ENCODE measurements at regions not wholly inside any gene's neighbourhood (a gene's known extent, or its start where the extent isn't known, plus 50 kb on each side); places are given as distances from the start of the nearest gene placed in this dataset.

GRCh38 chr14:25436906-25437305, 387.0 kb upstream of the STXBP6 start:
- H2AFZ ChIP-seq (ENCODE audit: low read depth, low read length), result no peak overlapping the region
- dilution Hi-C loops (cut with MboI; ENCODE audit: extremely low pct_ligation_motif_present, low sequenced_read_pairs), result no loop called here
- H4K20me1 ChIP-seq (replicated peaks; ENCODE audit: control insufficient read depth, extremely low read depth, insufficient read depth, low read length), result no peaks in the 10 kb centered on the region
- no peak overlapping the region for H3K4me3 ChIP-seq (replicated peaks in 1 of 3; ENCODE audit: insufficient read depth in 1 of 3, low read depth in 1 of 3, low read length in 3 of 3)
- no peak overlapping the region for H3K9ac ChIP-seq (replicated peaks; ENCODE audit: extremely low read depth, insufficient read depth, low read length)
- ChIA-PET CTCF (no interaction called here), POLR2A (no interaction called here)
- intact Hi-C loops (cut with micrococcal nuclease), result no loop called here
- DNase-seq (ENCODE audit: low read depth, low spot score) (no peak), FAIRE-seq (no peak)
- H3K9me1 ChIP-seq (replicated peaks; ENCODE audit: control insufficient read depth, extremely low read depth, insufficient read depth, low read length), result no peaks in the 10 kb centered on the region
- no peaks in the 10 kb centered on the region for H3K4me1 ChIP-seq (ENCODE audit: control insufficient read depth, extremely low read depth, insufficient read depth, low read length)
- H3K27ac ChIP-seq (ENCODE audit: insufficient read depth, low read depth, low read length), result no peak overlapping the region
- no peak overlapping the region for H3K4me2 ChIP-seq (ENCODE audit: insufficient read depth, low read length)
- H3K27me3 ChIP-seq (ENCODE audit: control insufficient read depth in 2 of 2, insufficient read depth in 2 of 2, low read length in 2 of 2), result no peaks in the 10 kb centered on the region
- BruUV-seq (replicated peaks), result no TSS peak
- H3K36me3 ChIP-seq (ENCODE audit: control insufficient read depth in 2 of 2, extremely low read depth in 1 of 2, insufficient read depth in 2 of 2, low read length in 2 of 2), result no peaks in the 10 kb centered on the region
- no peaks in the 10 kb centered on the region for H3K9me3 ChIP-seq (replicated peaks; ENCODE audit: control insufficient read depth, insufficient read depth, low read length)
- H3K79me2 ChIP-seq (ENCODE audit: control insufficient read depth, insufficient read depth, low read length), result no peaks in the 10 kb centered on the region
- TF ChIP-seq JUN (IDR thresholded peaks at IDR 0.05; ENCODE audit: borderline replicate concordance, insufficient read depth, insufficient read length, low read depth) (no peak), EZH2 (IDR thresholded peaks at IDR 0.05; ENCODE audit: borderline replicate concordance, low read depth, low read length, severe bottlenecking) (no peak), FOS (IDR thresholded peaks at IDR 0.05; ENCODE audit: borderline replicate concordance, insufficient read depth, low read length) (no peak)

- Histone ChIP-seq H3K9me1 (replicated peaks; ENCODE audit: control insufficient read depth, extremely low read depth, insufficient read depth, low read length) (no peaks in the 10 kb centered on the region), H3K4me3 (replicated peaks in 1 of 3; ENCODE audit: insufficient read depth in 1 of 3, low read depth in 1 of 3, low read length in 3 of 3) (no peak overlapping the region), H3K79me2 (ENCODE audit: control insufficient read depth, insufficient read depth, low read length) (no peaks in the 10 kb centered on the region), H4K20me1 (replicated peaks; ENCODE audit: control insufficient read depth, extremely low read depth, insufficient read depth, low read length) (no peaks in the 10 kb centered on the region), H3K36me3 (ENCODE audit: control insufficient read depth in 2 of 2, extremely low read depth in 1 of 2, insufficient read depth in 2 of 2, low read length in 2 of 2) (no peaks in the 10 kb centered on the region), H3K4me1 (ENCODE audit: control insufficient read depth, extremely low read depth, insufficient read depth, low read length) (no peaks in the 10 kb centered on the region), H2AFZ (ENCODE audit: low read depth, low read length) (no peak overlapping the region), H3K27ac (ENCODE audit: insufficient read depth, low read depth, low read length) (no peak overlapping the region), H3K27me3 (ENCODE audit: control insufficient read depth in 2 of 2, insufficient read depth in 2 of 2, low read length in 2 of 2) (no peaks in the 10 kb centered on the region), H3K4me2 (ENCODE audit: insufficient read depth, low read length) (no peak overlapping the region), H3K9ac (replicated peaks; ENCODE audit: extremely low read depth, insufficient read depth, low read length) (no peak overlapping the region), H3K9me3 (replicated peaks; ENCODE audit: control insufficient read depth, insufficient read depth, low read length) (no peaks in the 10 kb centered on the region)
- DNase-seq (ENCODE audit: low read depth, low spot score), result no peak
- dilution Hi-C loops (cut with MboI; ENCODE audit: extremely low pct_ligation_motif_present, low sequenced_read_pairs), result no loop called here
- TF ChIP-seq CTCF (IDR thresholded peaks at IDR 0.05; ENCODE audit: extremely low read depth in 1 of 2, insufficient read depth in 1 of 2, low read depth in 1 of 2, low read length in 2 of 2), result no peak
- no peak for TF ChIP-seq POLR2A (IDR thresholded peaks at IDR 0.05; ENCODE audit: low read depth, low read length)
- no peak for TF ChIP-seq FOS (IDR thresholded peaks at IDR 0.05; ENCODE audit: borderline replicate concordance, insufficient read depth, low read length)
- TF ChIP-seq GATA2 (IDR thresholded peaks at IDR 0.05; ENCODE audit: insufficient read depth, insufficient read length, low read depth, low read length), result no peak
- no peak for TF ChIP-seq JUN (IDR thresholded peaks at IDR 0.05; ENCODE audit: borderline replicate concordance, insufficient read depth, insufficient read length, low read depth)
- no peak for TF ChIP-seq EZH2 (IDR thresholded peaks at IDR 0.05; ENCODE audit: borderline replicate concordance, low read depth, low read length, severe bottlenecking)
- no peak for TF ChIP-seq POLR2AphosphoS5 (IDR thresholded peaks at IDR 0.05; ENCODE audit: insufficient read depth, low read depth, low read length)
- no peak for TF ChIP-seq MAX (IDR thresholded peaks at IDR 0.05; ENCODE audit: insufficient read depth, insufficient read length)
- no peak for TF ChIP-seq MYC (IDR thresholded peaks at IDR 0.05; ENCODE audit: low read depth, low read length)
- ChIA-PET CTCF (no interaction called here), POLR2A (no interaction called here)
- no TSS peak for BruUV-seq (replicated peaks)
- intact Hi-C loops (cut with micrococcal nuclease), result no loop called here
- FAIRE-seq, result no peak
Observed at GRCh38 chr14:25436288-25436875, 386.4 kb upstream of the STXBP6 start.
